GM12878 (cell line): ENCODE measurements at regions not wholly inside any gene's neighbourhood (a gene's known extent, or its start where the extent isn't known, plus 50 kb on each side); places are given as distances from the start of the nearest gene placed in this dataset.

Source experiments
- ATAC-seq: fragments of 200-7000 bp; cut with Tn5 transposase; 3 replicates; pipeline ENCODE4 v1.9.1; 2020; ENCODE audit warnings: mild to moderate bottlenecking, moderate library complexity
- BruUV-seq: library from RNA; stranded (reverse); fragments of 400-500 nt; replicated peaks from 2 replicates; lab custom pipeline; 2021; lab: Mats Ljungman, UMichigan
- CTCF ChIA-PET: fragments of 300-600 bp; sonication (Branson Sonifier 250); formaldehyde crosslinking; extraction: SDS; loops from one replicate; lab custom pipeline; 2021; ENCODE audit warnings: inconsistent platforms; lab: Yijun Ruan, JAX
- POLR2A ChIA-PET: fragments of 350-600 bp; formaldehyde crosslinking; extraction: SDS; loops from one replicate; lab custom pipeline; 2021; ENCODE audit warnings: inconsistent platforms; lab: Charles Lee
- RAD21 ChIA-PET: fragments of 300-600 bp; sonication (Branson Sonifier 250); formaldehyde crosslinking; loops from one replicate; lab custom pipeline; 2023; ENCODE audit warnings: antibody characterized with exemption; ENCODE audit not compliant: unreplicated experiment; lab: Charles Lee
- SMC1A ChIA-PET: fragments of 300-600 bp; sonication (Branson Sonifier 250); formaldehyde crosslinking; loops from one replicate; lab custom pipeline; 2023; ENCODE audit not compliant: unreplicated experiment, uncharacterized antibody; lab: Charles Lee
- DNase-seq: peaks from one replicate; pipeline ENCODE4 v3.0.0-alpha.2; 2011; ENCODE audit warnings: low read depth, low spot score
- FAIRE-seq: peaks from 3 replicates; lab custom pipeline; 2011; peaks lifted over from hg19 to GRCh38; lab: Jason Lieb, UNC
- H2AFZ ChIP-seq: 2 replicates; pipeline ENCODE4 v1.6.0; 2011; ENCODE audit warnings: low read depth, low read length, control low read depth; ENCODE audit not compliant: control insufficient read depth
- H3K27ac ChIP-seq: 2 replicates; pipeline ENCODE4 v1.5.1; 2011; ENCODE audit warnings: control low read depth; ENCODE audit not compliant: control insufficient read depth, insufficient read depth
- H3K27me3 ChIP-seq, 2 experiments: replicated peaks in 1 of 2; 2 replicates each; pipeline versions ENCODE4 v1.6.0 to v1.6.1; 2011; ENCODE audit warnings: low read length in 1 of 2; ENCODE audit not compliant: control insufficient read depth in 2 of 2, insufficient read depth in 2 of 2
- H3K36me3 ChIP-seq, 2 experiments: 2 replicates each; pipeline ENCODE4 v1.5.1; 2011; ENCODE audit warnings: low read length in 1 of 2; ENCODE audit not compliant: control insufficient read depth in 2 of 2, insufficient read depth in 2 of 2
- H3K4me1 ChIP-seq: 2 replicates; pipeline ENCODE4 v1.6.1; 2011; ENCODE audit warnings: mild to moderate bottlenecking, low read length, moderate library complexity, mixed read lengths; ENCODE audit not compliant: control insufficient read depth, insufficient read depth
- H3K4me2 ChIP-seq: 2 replicates; pipeline ENCODE4 v1.6.0; 2011; ENCODE audit warnings: control low read depth; ENCODE audit not compliant: control insufficient read depth, insufficient read depth
- H3K4me3 ChIP-seq: fragments of 200-600 bp; sonication (generic); 2 replicates; pipeline ENCODE4 v1.5.1; 2016
- H3K79me2 ChIP-seq: 2 replicates; pipeline ENCODE4 v1.6.0; 2011; ENCODE audit warnings: low read length; ENCODE audit not compliant: control insufficient read depth, insufficient read depth
- H3K9ac ChIP-seq: 2 replicates; pipeline ENCODE4 v1.8.0; 2011; ENCODE audit warnings: low read length, control low read depth, mixed read lengths; ENCODE audit not compliant: control insufficient read depth, insufficient read depth
- H3K9me3 ChIP-seq: replicated peaks from 3 replicates; pipeline ENCODE4 v1.5.1; 2011; ENCODE audit warnings: mild to moderate bottlenecking, low read length; ENCODE audit not compliant: control insufficient read depth, insufficient read depth
- H4K20me1 ChIP-seq: 2 replicates; pipeline ENCODE4 v1.6.0; 2011; ENCODE audit not compliant: control insufficient read depth, insufficient read depth
- BMI1 ChIP-seq: fragments of 450-650 bp; IDR thresholded peaks from 2 replicates; pipeline ENCODE4 v1.6.1; 2016; ENCODE audit warnings: mild to moderate bottlenecking, moderate library complexity, borderline replicate concordance
- CREB1 ChIP-seq: IDR thresholded peaks from 2 replicates; pipeline ENCODE4 v1.6.1; 2012; ENCODE audit warnings: low read depth, mild to moderate bottlenecking, inconsistent platforms
- CREM ChIP-seq: IDR thresholded peaks from 2 replicates; pipeline ENCODE4 v1.6.1; 2014; ENCODE audit warnings: antibody characterized with exemption, low read depth
- FOXM1 ChIP-seq: IDR thresholded peaks from 2 replicates; pipeline ENCODE4 v1.6.1; 2012; ENCODE audit warnings: low read depth, mild to moderate bottlenecking, inconsistent platforms, low read length, moderate library complexity
- IKZF1 ChIP-seq: fragments of 450-650 bp; conservative IDR thresholded peaks from 2 replicates; pipeline ENCODE4 v1.6.1; 2017; ENCODE audit warnings: antibody characterized with exemption, mild to moderate bottlenecking
- JUND ChIP-seq: IDR thresholded peaks from 2 replicates; pipeline ENCODE4 v1.6.1; 2012; ENCODE audit warnings: low read depth, mild to moderate bottlenecking, low read length, improper control_type of control experiment, moderate library complexity
- MEF2A ChIP-seq: IDR thresholded peaks from 2 replicates; pipeline ENCODE4 v1.6.1; 2011; ENCODE audit warnings: low read depth, mild to moderate bottlenecking, low read length, moderate library complexity; ENCODE audit not compliant: insufficient read depth
- MEF2B ChIP-seq: fragments of 450-650 bp; IDR thresholded peaks from 2 replicates; pipeline ENCODE4 v1.6.1; 2018; ENCODE audit warnings: mild to moderate bottlenecking, moderate library complexity; ENCODE audit not compliant: partially characterized antibody, poor library complexity, severe bottlenecking
- MTA2 ChIP-seq: fragments of 450-650 bp; IDR thresholded peaks from 2 replicates; pipeline ENCODE4 v1.6.1; 2016; ENCODE audit warnings: low read depth, mild to moderate bottlenecking, moderate library complexity
- NRF1 ChIP-seq: conservative IDR thresholded peaks from 2 replicates; pipeline ENCODE4 v1.6.1; 2011; ENCODE audit warnings: mild to moderate bottlenecking, low read depth, low read length, improper control_type of control experiment
- POU2F2 ChIP-seq: IDR thresholded peaks from 3 replicates; pipeline ENCODE4 v1.6.1; 2011; ENCODE audit warnings: low read depth, mild to moderate bottlenecking, low read length, borderline replicate concordance
- RAD51 ChIP-seq: fragments of 450-650 bp; IDR thresholded peaks from 2 replicates; pipeline ENCODE4 v1.6.1; 2016; ENCODE audit warnings: moderate library complexity, mild to moderate bottlenecking, inconsistent platforms
- SIX5 ChIP-seq: IDR thresholded peaks from 2 replicates; pipeline ENCODE4 v1.6.1; 2011; ENCODE audit warnings: mild to moderate bottlenecking, low read depth, low read length, moderate library complexity; ENCODE audit not compliant: severe bottlenecking
- SKIL ChIP-seq: fragments of 450-650 bp; IDR thresholded peaks from 2 replicates; pipeline ENCODE4 v1.6.1; 2017; ENCODE audit warnings: mild to moderate bottlenecking, low read depth, inconsistent platforms; ENCODE audit not compliant: poor library complexity, severe bottlenecking
- SREBF1 ChIP-seq: IDR thresholded peaks from 2 replicates; pipeline ENCODE4 v1.6.1; 2012; ENCODE audit warnings: mild to moderate bottlenecking, low read length
- STAT3 ChIP-seq: IDR thresholded peaks from 2 replicates; pipeline ENCODE4 v1.6.1; 2011; ENCODE audit warnings: low read depth, low read length, improper control_type of control experiment
- ZSCAN29 ChIP-seq: fragments of 450-650 bp; IDR thresholded peaks from 2 replicates; pipeline ENCODE4 v1.6.1; 2017; ENCODE audit warnings: mild to moderate bottlenecking, moderate library complexity
- in situ Hi-C: fragments of 300-500 bp; cut with MboI; formaldehyde crosslinking; loops from 9 replicates; pipeline ENCODE4 v1.14.3; 2018; ENCODE audit warnings: mixed read lengths
- intact Hi-C: fragments of 100-400 bp; cut with micrococcal nuclease; formaldehyde crosslinking; loops from one replicate; pipeline ENCODE4 v1.14.2; 2022; ENCODE audit not compliant: unreplicated experiment
- TF ChIP-seq, protein P1 (sequence below): fragments of 450-650 bp; formaldehyde crosslinking; IDR thresholded peaks from 2 replicates; pipeline ENCODE4 v1.4.0; 2020; ENCODE audit warnings: mild to moderate bottlenecking, moderate library complexity
- TF ChIP-seq, protein P2 (sequence below): fragments of 450-650 bp; IDR thresholded peaks from 2 replicates; pipeline ENCODE4 v1.6.1; 2014; ENCODE audit warnings: mild to moderate bottlenecking

- TF ChIP-seq, protein P1, sequence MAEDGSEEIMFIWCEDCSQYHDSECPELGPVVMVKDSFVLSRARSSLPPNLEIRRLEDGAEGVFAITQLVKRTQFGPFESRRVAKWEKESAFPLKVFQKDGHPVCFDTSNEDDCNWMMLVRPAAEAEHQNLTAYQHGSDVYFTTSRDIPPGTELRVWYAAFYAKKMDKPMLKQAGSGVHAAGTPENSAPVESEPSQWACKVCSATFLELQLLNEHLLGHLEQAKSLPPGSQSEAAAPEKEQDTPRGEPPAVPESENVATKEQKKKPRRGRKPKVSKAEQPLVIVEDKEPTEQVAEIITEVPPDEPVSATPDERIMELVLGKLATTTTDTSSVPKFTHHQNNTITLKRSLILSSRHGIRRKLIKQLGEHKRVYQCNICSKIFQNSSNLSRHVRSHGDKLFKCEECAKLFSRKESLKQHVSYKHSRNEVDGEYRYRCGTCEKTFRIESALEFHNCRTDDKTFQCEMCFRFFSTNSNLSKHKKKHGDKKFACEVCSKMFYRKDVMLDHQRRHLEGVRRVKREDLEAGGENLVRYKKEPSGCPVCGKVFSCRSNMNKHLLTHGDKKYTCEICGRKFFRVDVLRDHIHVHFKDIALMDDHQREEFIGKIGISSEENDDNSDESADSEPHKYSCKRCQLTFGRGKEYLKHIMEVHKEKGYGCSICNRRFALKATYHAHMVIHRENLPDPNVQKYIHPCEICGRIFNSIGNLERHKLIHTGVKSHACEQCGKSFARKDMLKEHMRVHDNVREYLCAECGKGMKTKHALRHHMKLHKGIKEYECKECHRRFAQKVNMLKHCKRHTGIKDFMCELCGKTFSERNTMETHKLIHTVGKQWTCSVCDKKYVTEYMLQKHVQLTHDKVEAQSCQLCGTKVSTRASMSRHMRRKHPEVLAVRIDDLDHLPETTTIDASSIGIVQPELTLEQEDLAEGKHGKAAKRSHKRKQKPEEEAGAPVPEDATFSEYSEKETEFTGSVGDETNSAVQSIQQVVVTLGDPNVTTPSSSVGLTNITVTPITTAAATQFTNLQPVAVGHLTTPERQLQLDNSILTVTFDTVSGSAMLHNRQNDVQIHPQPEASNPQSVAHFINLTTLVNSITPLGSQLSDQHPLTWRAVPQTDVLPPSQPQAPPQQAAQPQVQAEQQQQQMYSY (CRISPR knock-in tag), result no peak
- TF ChIP-seq, protein P2, sequence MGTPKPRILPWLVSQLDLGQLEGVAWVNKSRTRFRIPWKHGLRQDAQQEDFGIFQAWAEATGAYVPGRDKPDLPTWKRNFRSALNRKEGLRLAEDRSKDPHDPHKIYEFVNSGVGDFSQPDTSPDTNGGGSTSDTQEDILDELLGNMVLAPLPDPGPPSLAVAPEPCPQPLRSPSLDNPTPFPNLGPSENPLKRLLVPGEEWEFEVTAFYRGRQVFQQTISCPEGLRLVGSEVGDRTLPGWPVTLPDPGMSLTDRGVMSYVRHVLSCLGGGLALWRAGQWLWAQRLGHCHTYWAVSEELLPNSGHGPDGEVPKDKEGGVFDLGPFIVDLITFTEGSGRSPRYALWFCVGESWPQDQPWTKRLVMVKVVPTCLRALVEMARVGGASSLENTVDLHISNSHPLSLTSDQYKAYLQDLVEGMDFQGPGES, result no peak
- TF ChIP-seq CREB1, result no peak
- TF ChIP-seq SIX5, result no peak
- TF ChIP-seq BMI1, result no peak
Observed at GRCh38 chr5:163193886-163194285, 243.5 kb upstream of the CCNG1 start (continued).

DNA sequence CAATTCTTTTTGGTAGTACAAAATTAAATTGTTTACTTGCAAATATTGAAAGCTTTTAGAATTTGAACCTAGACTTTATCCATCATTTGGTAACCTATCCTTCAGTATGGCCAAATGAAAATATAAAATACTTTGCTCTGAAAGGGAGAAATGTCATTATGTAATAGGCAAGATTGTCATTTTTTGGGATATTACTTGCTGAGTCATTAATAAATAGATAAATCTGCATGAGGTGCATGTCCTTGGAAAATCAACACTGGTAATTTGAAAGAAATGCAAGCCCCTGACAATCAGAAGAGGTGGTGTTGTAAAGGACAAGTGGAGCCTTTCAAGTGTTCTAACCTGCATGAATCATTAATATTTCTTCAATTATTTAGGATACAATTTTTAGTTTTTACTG lies 231.8 kb upstream of the CCNG1 start:
- H2AFZ ChIP-seq, result no peak overlapping the region
- ChIA-PET RAD21 (no interaction called here), POLR2A (no interaction called here), SMC1A (interaction anchor here (0.8 to 1.7 kb wide), 4 partner anchors 14 to 32 kb away, joined by 3 to 8 read pairs (median 4); no protein-coding TSS in a partner anchor), CTCF (interaction anchor here (0.6 to 1.4 kb wide), 2 partner anchors 10 to 12 kb away, joined by 3 to 4 read pairs; no protein-coding TSS in a partner anchor)
- no peaks in the 10 kb centered on the region for H4K20me1 ChIP-seq
- H3K4me3 ChIP-seq, result no peak overlapping the region
- no peak for DNase-seq
- no peak for ATAC-seq
- no peak overlapping the region for H3K27ac ChIP-seq
- no peak overlapping the region for H3K4me2 ChIP-seq
- no peaks in the 10 kb centered on the region for H3K4me1 ChIP-seq
- intact Hi-C loops, result no loop called here
- H3K9ac ChIP-seq, result no peak overlapping the region
- no peak for FAIRE-seq
- no peaks in the 10 kb centered on the region for H3K36me3 ChIP-seq
- in situ Hi-C loops, result no loop called here
- no TSS peak for BruUV-seq
- no peaks in the 10 kb centered on the region for H3K9me3 ChIP-seq
- no peaks in the 10 kb centered on the region for H3K79me2 ChIP-seq
- H3K27me3 ChIP-seq, result no peaks in the 10 kb centered on the region
- TF ChIP-seq STAT3 (no peak), MTA2 (no peak), FOXM1 (no peak), RAD51 (no peak), NRF1 (no peak), JUND (no peak), CREM (no peak), ZSCAN29 (no peak), SREBF1 (no peak), MEF2A (no peak), MEF2B (no peak), IKZF1 (no peak), POU2F2 (no peak), SKIL (no peak)
